ENCODE measurements at regions not wholly inside any gene's neighbourhood (a gene's known extent, or its start where the extent isn't known, plus 50 kb on each side); places are given as distances from the start of the nearest gene placed in this dataset.

DNA sequence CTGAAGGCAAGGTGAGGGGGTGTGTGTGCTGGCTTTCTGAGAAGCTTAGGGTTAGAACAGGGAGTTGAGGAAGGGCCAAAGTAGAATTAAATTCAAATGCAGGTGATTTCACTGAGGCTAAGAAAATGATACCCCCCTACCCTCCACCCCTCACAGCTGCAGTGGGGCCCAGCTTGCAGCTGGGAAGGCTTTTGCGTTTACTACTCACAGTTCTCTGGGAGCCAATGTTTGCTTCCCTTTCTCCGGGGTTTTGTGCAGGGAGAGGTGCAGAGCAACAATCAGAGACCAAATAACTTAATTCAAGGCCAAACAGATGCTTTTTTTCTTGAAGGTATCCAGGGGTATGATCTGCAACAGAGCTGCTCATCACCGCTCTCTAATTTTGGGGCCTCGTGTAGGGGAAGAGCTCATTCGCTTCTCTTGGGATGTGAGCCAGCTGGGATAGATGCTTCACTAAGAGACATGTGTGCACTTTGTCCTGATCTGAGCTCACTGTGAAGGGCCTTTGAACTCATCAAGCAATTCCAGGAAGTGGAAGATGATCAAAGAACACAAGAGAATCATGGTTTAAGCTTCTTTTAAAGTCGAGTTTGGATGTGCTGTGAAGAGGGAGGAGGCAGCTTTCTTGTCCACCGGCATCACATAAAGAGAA, 122.7 kb upstream of the C1GALT1C1 start:
- ATAC-seq = no peak
- intact Hi-C loops (cut with DNase I; ENCODE audit: low total_unique reads) = no loop called here
- in situ Hi-C loops (cut with MboI; ENCODE audit: low sequenced_read_pairs in 4 of 4) = loop anchor here in 1 of 4 donors (25.0 kb wide), 1 partner anchor 240 kb away; no protein-coding TSS in a partner anchor

DNA sequence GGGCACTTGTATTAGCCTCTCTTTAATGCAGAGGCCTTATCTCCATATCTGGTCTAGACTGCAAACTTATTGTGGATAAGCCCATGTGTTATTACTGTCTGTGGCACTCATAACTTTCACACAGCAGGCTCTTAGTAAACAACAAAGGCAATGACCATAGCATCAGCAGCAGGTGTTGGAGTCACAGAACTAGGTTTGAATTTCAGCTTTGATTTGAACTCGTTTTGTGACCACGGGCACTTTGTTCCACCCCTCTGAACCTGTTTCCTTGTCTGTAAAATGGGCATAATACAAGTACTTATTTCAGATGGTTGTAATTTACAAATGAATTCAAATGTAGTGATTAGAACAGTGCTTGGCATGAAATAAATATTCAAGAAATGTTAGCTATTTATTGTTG, 121.8 kb upstream of the C1GALT1C1 start:
- in situ Hi-C loops (cut with MboI; ENCODE audit: low sequenced_read_pairs in 4 of 4) = loop anchor here in 1 of 4 donors (25.0 kb wide), 1 partner anchor 239 kb away; no protein-coding TSS in a partner anchor
- H3K4me3 ChIP-seq = no peak overlapping the region
- no peaks in the 10 kb centered on the region for H3K4me1 ChIP-seq
- H3K27me3 ChIP-seq = no peaks in the 10 kb centered on the region
- no peak overlapping the region for H3K27ac ChIP-seq
- no peaks in the 10 kb centered on the region for H3K36me3 ChIP-seq
- no peak for TF ChIP-seq POLR2A (IDR thresholded peaks at IDR 0.05)
- TF ChIP-seq, protein P1, sequence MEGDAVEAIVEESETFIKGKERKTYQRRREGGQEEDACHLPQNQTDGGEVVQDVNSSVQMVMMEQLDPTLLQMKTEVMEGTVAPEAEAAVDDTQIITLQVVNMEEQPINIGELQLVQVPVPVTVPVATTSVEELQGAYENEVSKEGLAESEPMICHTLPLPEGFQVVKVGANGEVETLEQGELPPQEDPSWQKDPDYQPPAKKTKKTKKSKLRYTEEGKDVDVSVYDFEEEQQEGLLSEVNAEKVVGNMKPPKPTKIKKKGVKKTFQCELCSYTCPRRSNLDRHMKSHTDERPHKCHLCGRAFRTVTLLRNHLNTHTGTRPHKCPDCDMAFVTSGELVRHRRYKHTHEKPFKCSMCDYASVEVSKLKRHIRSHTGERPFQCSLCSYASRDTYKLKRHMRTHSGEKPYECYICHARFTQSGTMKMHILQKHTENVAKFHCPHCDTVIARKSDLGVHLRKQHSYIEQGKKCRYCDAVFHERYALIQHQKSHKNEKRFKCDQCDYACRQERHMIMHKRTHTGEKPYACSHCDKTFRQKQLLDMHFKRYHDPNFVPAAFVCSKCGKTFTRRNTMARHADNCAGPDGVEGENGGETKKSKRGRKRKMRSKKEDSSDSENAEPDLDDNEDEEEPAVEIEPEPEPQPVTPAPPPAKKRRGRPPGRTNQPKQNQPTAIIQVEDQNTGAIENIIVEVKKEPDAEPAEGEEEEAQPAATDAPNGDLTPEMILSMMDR (IDR thresholded peaks at IDR 0.05 in 4 of 5, conservative IDR thresholded peaks at IDR 0.05 in 1 of 5) = no peak
- intact Hi-C loops (cut with DNase I; ENCODE audit: low total_unique reads) = no loop called here
- DNase-seq (no peak), ATAC-seq (no peak)
- no peaks in the 10 kb centered on the region for H3K9me3 ChIP-seq

More for the DNA sequence above, 122.7 kb upstream of the C1GALT1C1 start:
- H3K36me3 ChIP-seq = no peaks in the 10 kb centered on the region
- H3K4me3 ChIP-seq = no peak overlapping the region
- DNase-seq = no peak
- no peak for TF ChIP-seq POLR2A (IDR thresholded peaks at IDR 0.05)
- TF ChIP-seq, protein P1 (IDR thresholded peaks at IDR 0.05 in 4 of 5, conservative IDR thresholded peaks at IDR 0.05 in 1 of 5) = no peak
- H3K27me3 ChIP-seq = no peaks in the 10 kb centered on the region
- H3K27ac ChIP-seq = no peak overlapping the region
- no peaks in the 10 kb centered on the region for H3K4me1 ChIP-seq
- H3K9me3 ChIP-seq = no peaks in the 10 kb centered on the region

DNA sequence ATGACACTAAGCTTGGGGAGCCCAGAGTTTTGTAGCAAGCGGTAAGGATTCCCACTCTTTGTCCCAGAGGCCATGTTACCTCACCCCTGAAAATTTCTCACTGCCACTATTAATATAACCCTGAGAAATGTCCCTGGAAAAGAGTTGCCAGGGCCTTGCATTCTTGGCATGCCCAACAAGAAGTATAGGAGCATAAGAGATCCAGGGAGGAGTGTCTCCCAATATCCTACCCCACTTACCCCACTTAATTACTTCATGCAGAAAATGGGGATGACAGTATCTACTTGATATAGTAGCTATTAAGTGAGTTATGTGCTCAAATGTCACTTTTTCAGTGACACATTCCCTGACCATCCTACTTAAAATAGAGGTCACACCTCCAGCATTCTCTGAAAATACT, 120.5 kb upstream of the C1GALT1C1 start:
- Histone ChIP-seq H3K4me1 (no peaks in the 10 kb centered on the region), H3K36me3 (no peaks in the 10 kb centered on the region), H3K27me3 (no peaks in the 10 kb centered on the region), H3K4me3 (no peak overlapping the region), H3K27ac (no peak overlapping the region), H3K9me3 (no peaks in the 10 kb centered on the region)
- TF ChIP-seq, protein P1 (IDR thresholded peaks at IDR 0.05 in 4 of 5, conservative IDR thresholded peaks at IDR 0.05 in 1 of 5) = no peak
- no peak for TF ChIP-seq POLR2A (IDR thresholded peaks at IDR 0.05)
- ATAC-seq = no peak
- intact Hi-C loops (cut with DNase I; ENCODE audit: low total_unique reads) = no loop called here
- no peak for DNase-seq
- in situ Hi-C loops (cut with MboI; ENCODE audit: low sequenced_read_pairs in 4 of 4) = loop anchor here in 1 of 4 donors (25.0 kb wide), 1 partner anchor 238 kb away; no protein-coding TSS in a partner anchor

DNA sequence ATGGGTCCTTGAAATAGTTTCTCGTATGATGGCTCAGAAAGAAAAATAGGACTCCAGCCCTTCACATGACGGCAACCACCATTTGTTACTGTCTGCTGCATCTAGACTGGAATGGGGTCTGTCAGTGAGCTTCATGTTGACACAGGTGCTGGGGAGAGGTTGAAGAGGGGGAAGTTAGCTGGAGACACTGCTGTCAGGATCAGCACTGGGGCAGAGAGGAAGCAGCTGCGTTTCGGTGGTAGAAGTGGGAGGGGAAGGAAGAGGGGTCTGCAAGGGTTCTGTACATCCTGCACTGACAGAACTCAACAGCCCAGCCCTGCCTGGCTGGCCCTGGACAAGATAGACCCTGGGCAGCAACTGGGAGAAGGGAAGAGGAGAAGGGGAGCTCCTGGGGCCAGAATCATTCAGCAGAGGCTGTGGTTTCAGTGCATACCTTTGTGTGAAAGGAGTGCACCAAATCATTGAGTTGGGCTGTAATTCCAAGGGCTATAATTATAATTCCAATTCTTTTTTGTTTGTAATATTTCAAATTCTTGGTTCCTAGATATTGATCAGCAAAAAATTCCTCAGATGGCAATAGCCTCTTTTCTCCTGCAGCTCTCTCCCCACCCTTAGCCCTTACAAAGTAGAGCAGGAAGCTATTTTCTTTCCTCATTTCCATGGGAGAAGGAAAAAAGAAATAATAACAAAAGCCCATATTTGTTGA, 119.4 kb upstream of the C1GALT1C1 start:
- Histone ChIP-seq H3K27ac (no peak overlapping the region), H3K27me3 (no peaks in the 10 kb centered on the region), H3K4me1 (no peaks in the 10 kb centered on the region), H3K9me3 (no peaks in the 10 kb centered on the region), H3K36me3 (no peaks in the 10 kb centered on the region), H3K4me3 (no peak overlapping the region)
- ATAC-seq (no peak), DNase-seq (no peak)
- intact Hi-C loops (cut with DNase I; ENCODE audit: low total_unique reads) (no loop called here), in situ Hi-C loops (cut with MboI; ENCODE audit: low sequenced_read_pairs in 4 of 4) (no loop called here)
- TF ChIP-seq, protein P1 (IDR thresholded peaks at IDR 0.05 in 4 of 5, conservative IDR thresholded peaks at IDR 0.05 in 1 of 5) = no peak
- no peak for TF ChIP-seq POLR2A (IDR thresholded peaks at IDR 0.05)

All from gastrocnemius medialis (tissue), 4 donors.